AG10803 (cell line): ENCODE measurements at regions not wholly inside any gene's neighbourhood (a gene's known extent, or its start where the extent isn't known, plus 50 kb on each side); places are given as distances from the start of the nearest gene placed in this dataset.
"Not testable (repeated sequence)": the region's sequence is repeated elsewhere in the genome, so short reads cannot be mapped to it uniquely, and the experiment has no call there.

Experiments
- DNase-seq: peaks from one replicate; pipeline ENCODE4 v3.0.0; 2010; ENCODE audit warnings: low read depth
- H3K4me3 ChIP-seq: 2 replicates; pipeline ENCODE4 v1.5.1; 2011; ENCODE audit warnings: mild to moderate bottlenecking, low read length, control low read depth
- CTCF ChIP-seq: conservative IDR thresholded peaks from 2 replicates; pipeline ENCODE4 v1.5.1; 2011; ENCODE audit warnings: mild to moderate bottlenecking, low read length, control low read depth, inconsistent platforms

GRCh38 chrX:35406386-35406785 is 391.8 kb upstream of the MAGEB16 start:
- no peak overlapping the region for H3K4me3 ChIP-seq
- no peak for DNase-seq
- no peak for TF ChIP-seq CTCF

GRCh38 chrX:35416782-35417181 is 381.4 kb upstream of the MAGEB16 start:
- DNase-seq, result no peak
- no peak for TF ChIP-seq CTCF
- H3K4me3 ChIP-seq, result no peak overlapping the region

GRCh38 chrX:35432056-35432455 is 366.1 kb upstream of the MAGEB16 start:
- no peak for TF ChIP-seq CTCF
- no peak for DNase-seq
- no peak overlapping the region for H3K4me3 ChIP-seq

- DNase-seq, result no peak
- no peak for TF ChIP-seq CTCF
Measured at GRCh38 chrX:35439034-35439660, 359.0 kb upstream of the MAGEB16 start.

GRCh38 chrX:35439692-35440091 is 358.4 kb upstream of the MAGEB16 start:
- no peak for DNase-seq
- no peak for TF ChIP-seq CTCF
- no peak overlapping the region for H3K4me3 ChIP-seq

More at GRCh38 chrX:35439034-35439660, 359.0 kb upstream of the MAGEB16 start:
- H3K4me3 ChIP-seq, result no peak overlapping the region

- TF ChIP-seq CTCF, result no peak
- H3K4me3 ChIP-seq, result no peak overlapping the region
- no peak for DNase-seq
Measured at GRCh38 chrX:35442421-35442820, 355.7 kb upstream of the MAGEB16 start.

- H3K4me3 ChIP-seq, DNase-seq: not testable (repeated sequence)
Measured at GRCh38 chrX:35443091-35443582, 355.0 kb upstream of the MAGEB16 start.
